ENCODE measurements at regions not wholly inside any gene's neighbourhood (a gene's known extent, or its start where the extent isn't known, plus 50 kb on each side); places are given as distances from the start of the nearest gene placed in this dataset.

DNA sequence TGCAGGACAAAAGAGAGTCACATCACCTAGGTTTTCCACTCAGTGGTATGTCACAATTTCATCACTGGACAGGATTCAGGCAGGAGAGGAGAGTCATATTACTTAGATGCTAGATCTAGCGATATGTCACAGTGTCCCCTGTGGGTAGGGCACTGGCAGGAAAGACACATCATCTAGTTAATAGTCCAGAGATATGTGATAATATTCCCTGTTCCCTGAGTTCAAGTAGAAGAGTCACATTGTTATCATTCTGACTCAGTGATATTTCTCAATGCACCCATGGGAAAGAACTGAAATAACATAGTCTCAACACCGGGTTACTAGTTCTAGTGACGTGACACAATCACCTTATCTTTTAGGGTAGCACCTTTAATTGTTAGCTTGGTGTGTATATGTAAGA lies 944.0 kb upstream of the TSPY4 start:
- DNase-seq (ENCODE audit: low read depth) = no peak

DNA sequence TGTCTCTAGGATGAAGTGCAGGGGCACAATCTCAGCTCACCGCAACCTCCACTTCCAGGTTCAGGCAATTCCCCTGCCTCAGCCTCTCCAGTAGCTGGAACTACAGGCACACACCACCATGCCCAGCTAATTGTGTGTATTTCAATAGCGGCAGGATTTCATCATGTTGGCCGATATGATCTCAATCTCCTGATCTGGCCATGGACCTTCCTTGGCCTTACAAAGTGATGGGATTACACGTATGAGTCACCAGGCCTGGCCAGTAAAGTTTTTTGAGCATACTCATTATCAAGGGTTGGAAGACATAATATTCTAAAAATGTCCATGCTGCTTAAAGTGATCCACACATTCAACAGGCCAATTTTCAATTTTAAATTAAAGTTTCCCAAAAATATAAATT lies 914.4 kb upstream of the TSPY4 start:
- no peak for DNase-seq (ENCODE audit: low read depth)

DNA sequence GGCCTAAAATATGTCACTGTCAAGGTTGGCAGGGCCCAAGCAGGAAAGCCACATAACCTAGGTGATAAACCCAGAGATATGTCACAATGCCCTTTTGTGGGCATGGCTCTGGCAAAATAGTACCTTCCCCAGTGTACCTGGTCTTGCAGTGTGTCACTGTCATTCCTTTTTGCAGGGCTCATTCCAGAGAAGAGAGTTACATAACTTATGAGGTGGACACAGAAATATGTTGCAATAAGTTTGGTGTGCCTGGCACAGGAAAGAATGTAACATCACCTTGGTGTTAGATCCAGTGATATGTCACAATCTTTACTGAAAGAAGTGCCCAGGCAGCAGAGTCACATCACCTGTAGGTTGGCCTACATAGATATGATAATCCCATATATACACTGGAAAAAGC lies 910.8 kb upstream of the TSPY4 start:
- no peak for DNase-seq (ENCODE audit: low read depth)

DNA sequence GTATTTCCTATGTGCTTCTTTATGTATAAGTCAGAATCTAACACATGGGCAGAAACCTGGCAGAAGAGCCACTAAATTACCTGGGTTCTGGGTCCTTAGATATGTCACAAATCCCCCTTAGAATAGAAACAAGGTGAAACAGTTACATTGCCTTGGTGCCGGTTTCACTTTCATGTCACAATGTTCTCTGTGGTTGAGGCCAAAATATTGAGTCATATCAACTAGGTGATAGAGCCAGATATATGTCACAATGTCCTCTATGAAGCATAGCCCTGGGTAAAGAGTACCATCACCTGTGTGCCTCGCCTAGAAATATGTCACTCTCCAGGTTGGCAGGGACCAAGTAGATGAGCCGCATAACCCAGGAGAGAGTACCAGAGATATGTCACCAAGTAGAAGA lies 899.8 kb upstream of the TSPY4 start:
- no peak for DNase-seq (ENCODE audit: low read depth)

DNA sequence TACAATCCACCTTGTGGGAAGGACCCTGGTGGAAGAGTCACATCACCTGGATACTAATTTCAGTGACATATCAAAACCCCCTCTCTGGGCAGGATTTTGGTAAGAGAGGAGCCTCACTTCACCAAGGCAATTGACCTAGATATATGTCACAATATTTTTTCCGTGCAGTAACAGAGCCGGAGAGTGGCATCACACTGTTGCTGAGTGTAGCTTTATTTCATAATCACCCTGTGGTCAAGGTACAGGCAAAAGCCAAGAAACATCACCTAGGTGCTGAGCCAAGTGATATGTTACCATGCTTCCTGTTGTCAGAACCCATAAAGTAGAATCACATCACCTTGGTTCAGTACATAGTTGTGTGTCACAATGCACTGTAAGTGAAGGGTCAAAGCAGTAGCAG lies 895.2 kb upstream of the TSPY4 start:
- no peak for DNase-seq (ENCODE audit: low read depth)

DNA sequence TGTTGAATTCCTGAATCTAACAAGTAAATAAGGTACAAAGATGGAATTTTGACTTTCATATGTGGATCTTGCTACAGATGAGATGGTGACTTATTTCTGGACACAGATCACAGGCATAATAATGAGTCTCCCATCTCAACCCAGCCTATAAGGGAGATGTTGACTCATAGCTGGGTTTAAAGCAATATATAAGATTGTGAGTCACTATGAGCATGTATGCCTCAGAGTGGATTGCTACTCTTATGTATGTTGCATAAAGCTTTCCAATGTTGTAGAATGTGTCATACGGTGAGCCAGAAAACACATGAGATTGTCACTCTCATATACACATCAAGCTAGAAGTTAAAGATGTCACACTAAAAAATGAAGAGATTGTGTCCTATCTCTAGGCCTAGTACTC lies 884.3 kb upstream of the TSPY4 start:
- DNase-seq (ENCODE audit: low read depth) = no peak

DNA sequence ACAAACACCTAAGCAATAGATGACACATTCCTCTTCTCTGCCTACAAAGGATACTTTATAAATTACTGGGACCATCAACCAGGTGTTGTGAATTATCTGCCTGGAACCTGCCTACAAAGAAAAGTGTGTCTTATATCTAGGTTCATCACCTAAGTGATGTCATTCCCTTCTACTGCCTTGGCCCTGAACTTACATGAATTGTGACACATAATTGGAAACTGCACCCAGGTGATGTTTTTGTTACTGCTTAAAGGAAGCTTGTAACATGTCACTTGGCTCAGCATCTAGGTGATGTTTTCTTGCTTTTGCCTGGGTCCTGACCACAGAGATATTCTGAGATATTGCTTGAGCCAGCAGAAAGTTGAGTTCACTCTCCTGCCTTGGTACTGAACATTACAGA lies 870.5 kb upstream of the TSPY4 start:
- DNase-seq (ENCODE audit: low read depth) = no peak

DNA sequence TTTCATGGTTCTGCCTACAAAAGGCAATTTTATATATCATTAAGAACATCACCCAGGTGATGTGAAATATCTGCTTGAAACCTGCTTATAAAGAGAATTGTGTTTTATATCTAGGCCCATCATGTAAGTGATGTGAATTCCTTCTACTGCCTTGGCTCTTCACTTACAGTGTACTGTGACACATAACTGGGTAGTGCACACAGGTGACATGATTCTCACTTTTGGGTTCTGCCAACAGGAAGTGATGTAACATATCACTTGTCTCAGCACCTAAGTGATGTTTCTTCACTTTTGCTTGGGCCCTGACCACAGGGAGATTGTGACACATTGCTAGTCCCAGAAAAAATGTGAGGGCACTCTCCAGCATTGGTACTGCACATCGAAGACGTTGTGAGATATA lies 867.0 kb upstream of the TSPY4 start:
- no peak for DNase-seq (ENCODE audit: low read depth)

DNA sequence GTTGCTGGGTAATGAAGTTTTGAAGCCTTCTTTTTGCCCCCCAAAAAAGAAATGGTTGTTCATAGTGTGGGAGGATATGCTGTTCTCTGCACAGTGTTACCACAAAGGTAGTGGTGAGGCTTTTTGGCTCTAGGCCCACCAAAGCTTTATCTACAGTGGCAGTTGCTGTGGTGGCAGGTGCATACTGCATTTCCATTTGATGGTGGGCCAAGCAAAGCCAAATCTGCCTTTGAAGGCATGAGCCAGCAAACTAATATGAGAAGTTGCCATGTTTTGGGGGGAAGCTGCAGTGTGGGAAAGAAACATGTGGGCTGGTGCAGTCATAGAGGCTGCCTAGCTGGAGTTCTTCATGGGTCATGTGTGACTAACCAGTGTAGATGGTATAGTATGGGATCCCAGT lies 858.1 kb upstream of the TSPY4 start:
- DNase-seq (ENCODE audit: low read depth) = no peak

DNA sequence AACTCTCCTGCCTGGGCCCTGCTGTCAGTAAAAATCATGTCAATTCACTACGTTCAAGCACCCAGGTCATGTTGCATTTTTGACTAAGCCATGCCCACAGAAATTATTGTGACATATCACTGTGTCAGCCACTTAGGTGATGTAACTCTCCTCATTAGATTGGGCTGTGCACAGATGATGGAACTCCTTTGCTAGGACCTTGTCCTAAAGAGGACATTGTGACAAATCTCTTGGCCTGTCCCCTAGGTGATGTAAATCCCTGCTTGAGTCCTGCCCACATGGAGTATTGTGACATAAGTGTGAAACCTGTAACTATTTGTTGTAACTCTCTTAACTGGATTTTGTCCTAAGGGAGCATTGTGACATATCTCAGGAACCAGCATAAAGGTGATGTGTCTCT lies 848.3 kb upstream of the TSPY4 start:
- no peak for DNase-seq (ENCODE audit: low read depth)

DNA sequence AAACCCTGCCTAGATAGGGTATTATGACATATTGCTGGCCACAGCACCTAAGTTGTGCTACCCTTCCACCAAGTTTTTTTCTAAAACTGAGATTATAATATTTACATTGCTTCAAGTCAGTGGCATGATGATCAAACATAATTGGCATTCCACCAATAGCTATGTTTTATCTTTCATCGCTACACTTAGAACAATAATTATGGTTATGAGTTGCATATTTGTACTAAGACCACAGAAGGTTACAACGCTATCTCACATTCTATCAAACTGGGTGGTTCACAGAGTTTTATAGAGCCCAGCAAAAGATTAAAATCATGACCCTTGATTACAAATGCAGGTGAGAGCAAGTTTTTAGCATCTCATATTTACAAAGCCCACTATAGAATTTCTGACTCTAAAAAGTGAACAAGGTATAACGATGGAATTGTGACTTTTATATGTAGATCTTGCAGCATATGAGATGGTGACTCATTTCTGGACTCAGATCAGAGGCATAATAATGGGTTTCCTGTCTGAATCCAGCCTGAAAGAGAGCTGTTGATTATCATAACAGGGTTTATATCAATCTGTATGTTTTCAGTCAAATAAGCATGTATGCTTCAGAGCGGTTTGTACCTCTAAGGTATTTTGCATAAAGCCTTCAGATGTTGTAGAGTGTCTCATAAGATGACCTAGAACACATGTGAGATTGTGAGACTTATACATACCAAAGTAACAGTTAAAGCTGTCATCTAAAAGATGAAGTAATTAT lies 847.2 kb upstream of the TSPY4 start:
- no peak for DNase-seq (ENCODE audit: low read depth)

DNA sequence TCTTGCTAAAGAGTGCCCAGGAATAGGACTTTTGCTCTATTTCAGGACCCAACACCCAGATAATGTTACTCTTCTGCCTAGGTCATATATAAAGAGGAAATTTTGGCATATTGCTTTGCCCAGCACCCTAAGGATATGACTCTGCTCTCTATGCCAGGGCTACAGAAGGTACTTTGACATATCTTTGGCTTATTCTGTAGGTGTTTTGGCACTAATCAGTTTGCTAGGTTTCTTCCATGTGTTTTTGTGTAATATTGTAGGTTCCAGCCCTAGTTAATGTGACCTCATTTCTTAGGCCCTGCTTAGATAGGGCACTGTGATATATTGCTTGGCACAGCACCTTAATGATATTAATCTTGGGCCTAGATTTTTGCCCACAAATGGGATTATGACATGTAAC lies 842.9 kb upstream of the TSPY4 start:
- DNase-seq (ENCODE audit: low read depth) = no peak

DNA sequence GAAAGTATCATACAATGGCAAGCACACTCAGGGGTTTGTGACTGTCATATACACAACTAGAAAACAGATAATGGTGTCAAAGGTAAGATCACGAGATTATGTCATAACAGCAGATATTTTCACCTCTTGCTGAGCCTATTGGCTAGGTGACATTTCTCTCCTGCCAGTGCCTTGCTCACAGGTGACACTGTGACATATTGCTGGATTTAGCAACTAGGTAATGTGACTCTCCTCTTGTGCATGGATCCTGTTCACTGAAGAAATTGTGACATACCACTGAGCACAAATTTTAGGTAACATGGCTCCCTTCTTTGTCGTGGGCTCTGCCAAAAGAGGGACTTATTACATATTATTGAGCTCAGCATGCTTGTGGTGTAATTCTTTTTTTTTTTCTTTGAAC lies 842.0 kb upstream of the TSPY4 start:
- DNase-seq (ENCODE audit: low read depth) = no peak

DNA sequence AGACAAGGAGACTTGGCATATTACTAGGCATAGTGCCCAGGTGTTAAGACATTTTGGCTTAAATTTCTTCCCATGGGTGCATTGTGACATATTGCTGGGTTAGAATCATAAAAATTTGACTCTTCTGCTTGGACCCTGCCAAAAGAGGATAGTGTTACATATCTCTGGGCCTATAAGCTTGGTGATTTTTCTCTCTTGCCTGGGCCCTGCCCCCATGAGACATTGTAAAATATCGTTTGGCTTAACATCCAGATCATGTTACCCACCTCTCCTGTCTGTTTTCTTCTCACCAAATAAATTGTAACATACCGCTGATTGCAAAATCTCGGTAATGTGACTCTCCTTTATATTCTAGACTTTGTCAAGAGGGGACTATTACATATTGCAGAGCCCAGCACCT lies 836.4 kb upstream of the TSPY4 start:
- DNase-seq (ENCODE audit: low read depth) = no peak

DNA sequence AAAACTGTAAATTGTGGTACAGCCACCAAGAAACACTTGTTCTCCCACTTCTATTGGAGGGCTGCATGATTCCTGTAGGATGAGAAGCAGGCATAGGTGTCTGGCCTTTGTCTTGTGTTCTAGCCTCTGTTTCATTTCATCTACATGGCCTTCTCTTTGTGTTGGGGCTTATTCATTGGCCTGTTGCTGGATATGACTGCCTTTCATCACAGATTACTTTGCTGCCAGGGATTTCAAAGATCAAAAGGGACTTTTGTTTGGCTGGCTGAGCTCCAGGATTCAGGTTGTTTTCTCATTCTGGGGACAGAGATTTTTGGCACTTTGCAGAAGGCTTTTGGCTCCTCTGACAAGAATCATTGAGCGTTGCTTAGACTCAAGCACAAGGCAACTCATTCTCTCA lies 803.8 kb upstream of the TSPY4 start:
- no peak for DNase-seq (ENCODE audit: low read depth)

DNA sequence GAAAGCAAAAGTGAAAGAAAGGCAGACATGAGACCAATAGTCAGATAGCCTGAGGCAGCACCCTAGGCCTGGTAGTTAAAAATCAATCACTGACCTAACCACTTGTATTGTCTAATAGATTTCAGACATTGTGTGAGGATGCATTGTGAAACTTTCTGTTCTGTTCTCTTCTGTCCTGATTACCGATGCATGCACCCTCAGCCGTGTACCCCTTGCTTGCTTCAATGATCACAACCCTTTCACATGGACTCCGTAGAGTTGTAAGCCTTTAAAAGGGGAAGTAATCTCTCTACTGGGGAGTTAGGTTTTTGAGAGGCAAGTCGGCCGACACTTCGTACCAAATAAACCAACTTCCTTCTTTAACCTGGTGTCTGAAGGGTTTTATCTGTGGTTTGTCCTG lies 801.6 kb upstream of the TSPY4 start:
- DNase-seq (ENCODE audit: low read depth) = no peak

DNA sequence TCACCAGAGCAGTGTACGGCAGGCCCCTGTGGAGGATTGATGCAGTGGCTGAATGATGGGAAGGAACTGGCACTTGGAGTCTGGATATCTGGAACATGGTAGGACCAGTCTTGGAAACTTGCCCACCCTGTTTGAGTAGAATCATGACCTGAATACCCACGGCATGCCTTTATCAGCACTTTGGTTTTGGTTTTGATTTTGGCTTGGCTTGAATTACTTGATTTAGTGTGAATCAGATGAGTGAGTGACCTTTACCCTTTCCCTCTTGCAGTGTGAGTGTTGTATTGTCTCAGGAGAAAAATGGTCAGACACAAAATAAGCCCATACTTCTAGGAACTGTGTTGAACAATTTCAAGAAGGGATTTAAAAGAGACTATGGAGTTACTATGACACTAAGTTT lies 801.0 kb upstream of the TSPY4 start:
- no peak for DNase-seq (ENCODE audit: low read depth)

DNA sequence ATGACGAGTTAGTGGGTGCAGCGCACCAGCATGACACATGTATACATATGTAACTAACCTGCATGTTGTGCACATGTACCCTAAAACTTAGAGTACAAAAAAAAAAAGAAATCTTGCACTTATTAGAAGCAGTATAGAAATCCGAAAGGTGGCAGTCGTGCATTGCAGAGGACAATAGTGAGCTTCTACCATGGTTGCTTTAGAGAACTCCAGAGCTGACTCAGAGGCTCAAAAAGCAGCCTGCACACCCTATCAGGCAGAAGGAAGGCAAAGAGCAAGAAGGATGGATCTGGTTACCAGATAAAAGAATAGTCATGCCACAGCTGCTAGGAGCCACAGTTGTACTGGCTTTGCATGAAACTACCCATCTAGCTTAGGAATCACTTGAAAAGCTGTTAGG lies 796.0 kb upstream of the TSPY4 start:
- no peak for DNase-seq (ENCODE audit: low read depth)

DNA sequence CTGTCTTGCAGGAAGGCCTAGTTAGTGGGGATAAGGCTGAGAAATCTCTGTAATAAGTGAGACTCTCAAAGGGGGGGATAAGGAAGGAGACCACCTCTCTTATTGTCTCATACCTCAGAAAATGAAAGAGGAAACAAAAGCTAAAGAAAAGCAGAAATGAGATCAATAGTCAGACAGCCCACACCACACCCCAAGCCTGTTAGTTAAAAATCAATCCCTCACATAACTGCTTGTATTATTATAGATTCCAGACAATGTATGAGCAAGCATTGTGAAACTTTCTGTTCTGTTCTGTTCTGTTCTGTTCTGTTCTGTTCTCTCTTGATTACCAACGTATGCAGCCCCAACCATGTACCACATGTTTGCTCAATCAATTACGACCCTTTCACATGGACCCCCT lies 792.5 kb upstream of the TSPY4 start:
- no peak for DNase-seq (ENCODE audit: low read depth)

DNA sequence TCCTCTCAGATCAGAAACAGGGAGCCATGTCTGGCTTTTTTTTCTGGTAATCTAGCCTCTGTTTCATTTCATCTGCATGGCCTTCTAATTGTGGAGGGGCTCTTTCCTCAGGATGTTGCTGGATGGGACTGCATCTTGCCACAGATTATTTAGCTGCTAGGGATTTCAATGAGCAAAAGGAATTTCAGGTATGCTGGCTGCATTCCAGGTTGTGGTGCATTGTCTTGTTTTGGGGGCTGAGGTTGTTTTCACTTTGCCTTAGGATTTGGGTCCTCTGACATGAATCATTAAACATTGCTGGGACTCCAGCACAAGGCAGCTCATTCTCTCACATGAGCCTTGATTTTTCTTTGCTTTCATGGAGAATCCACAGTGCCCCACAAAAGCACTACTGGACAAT lies 789.3 kb upstream of the TSPY4 start:
- DNase-seq (ENCODE audit: low read depth) = no peak

DNA sequence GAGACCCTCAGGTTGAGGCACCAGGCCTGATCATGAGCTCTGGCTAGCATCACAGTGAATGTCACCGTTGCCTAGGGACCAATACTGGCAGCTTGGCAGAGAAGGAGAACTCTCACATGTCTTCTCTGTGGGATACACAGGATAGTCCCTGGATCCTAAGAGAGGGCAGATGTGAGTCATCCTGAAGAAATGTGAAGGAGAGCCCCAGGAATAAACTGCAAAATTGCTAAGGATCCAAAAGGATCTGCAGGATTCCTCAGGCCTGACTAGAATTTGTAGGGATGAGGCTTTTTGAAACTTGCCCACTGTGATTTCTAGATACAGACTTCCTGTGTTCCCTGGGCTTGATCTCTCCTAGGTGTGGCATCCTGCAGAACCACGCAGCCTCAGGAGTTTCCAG lies 785.9 kb upstream of the TSPY4 start:
- no peak for DNase-seq (ENCODE audit: low read depth)

DNA sequence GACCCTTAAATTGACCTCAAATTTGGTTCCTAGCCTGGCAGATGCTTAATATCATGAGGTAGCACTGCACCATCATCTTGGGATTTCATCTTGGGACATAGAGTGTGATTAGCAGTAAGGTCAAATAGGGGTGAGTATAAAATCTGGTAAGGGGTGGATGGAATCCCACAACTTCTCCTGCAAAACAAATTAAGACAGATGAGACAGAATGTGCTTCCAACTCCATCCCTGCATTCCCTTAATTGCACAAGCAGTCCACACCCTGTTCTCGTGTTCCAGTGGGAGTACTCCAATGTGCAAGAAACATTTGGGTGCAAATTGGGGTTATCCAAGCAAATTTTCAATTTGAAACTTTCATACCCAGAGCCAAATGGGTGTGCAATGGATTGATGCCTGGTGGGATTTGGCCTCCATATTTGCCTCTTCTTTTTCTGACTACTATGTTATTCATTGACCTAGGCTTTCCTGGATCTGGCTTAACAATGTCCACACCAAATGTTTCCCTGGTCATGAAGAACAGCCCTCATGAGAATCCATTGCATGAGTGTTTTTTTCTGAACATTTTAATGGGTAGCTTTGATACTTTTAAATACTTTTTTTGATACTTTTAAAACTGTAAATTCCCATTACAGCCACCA lies 785.0 kb upstream of the TSPY4 start:
- DNase-seq (ENCODE audit: low read depth) = no peak

DNA sequence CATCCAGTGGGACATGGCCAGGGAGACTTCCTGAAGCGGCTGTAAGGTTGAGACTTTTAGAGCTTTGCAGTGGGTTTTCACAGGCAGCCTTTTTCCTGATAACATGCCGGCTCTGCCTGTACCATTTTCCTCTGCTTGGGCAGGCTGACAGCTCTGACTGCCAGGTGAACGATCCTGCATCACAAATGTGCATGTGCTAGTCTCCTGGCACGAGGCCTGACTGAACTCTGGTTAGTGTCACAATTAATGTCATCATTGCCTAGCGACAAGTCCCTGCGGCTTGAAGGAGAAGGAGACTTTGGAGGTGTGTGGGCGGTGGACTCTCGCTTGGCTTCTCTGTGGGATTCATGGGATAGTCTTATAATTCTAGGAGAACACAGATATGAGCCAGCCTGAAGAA lies 783.6 kb upstream of the TSPY4 start:
- no peak for DNase-seq (ENCODE audit: low read depth)

DNA sequence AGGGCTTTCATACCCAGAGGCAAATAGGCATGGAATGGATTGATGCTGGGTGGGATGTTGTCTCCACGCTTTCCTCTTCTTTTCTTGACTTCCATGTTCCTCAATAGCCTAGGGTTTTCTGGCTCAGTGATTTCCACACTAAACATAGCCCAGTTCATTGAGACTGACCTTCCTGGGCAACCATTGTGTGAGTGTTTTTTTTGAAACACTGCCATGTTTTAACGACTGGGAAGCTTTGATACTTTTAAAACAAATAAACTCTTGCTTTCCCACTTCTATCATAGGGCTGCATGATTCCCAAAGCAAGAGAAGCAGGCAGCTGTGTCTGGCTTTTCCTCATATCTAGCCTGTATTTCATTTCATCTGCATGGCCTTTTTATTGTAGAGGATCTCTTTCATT lies 775.9 kb upstream of the TSPY4 start:
- DNase-seq (ENCODE audit: low read depth) = no peak
